H1 (cell line): ENCODE measurements at regions not wholly inside any gene's neighbourhood (a gene's known extent, or its start where the extent isn't known, plus 50 kb on each side); places are given as distances from the start of the nearest gene placed in this dataset.
A peak's percentile ranks its signal among the peaks of the same experiment; 100 is the strongest.

Experiments
- CTCF ChIA-PET: fragments of 300-600 bp; sonication (Branson Sonifier 250); formaldehyde crosslinking; loops from one replicate; lab custom pipeline; 2021; ENCODE audit not compliant: partially characterized antibody; lab: Charles Lee
- POLR2A ChIA-PET: fragments of 300-600 bp; sonication (Branson Sonifier 250); formaldehyde crosslinking; loops from one replicate; lab custom pipeline; 2021; ENCODE audit warnings: inconsistent platforms; ENCODE audit not compliant: partially characterized antibody; lab: Charles Lee
- DNase-seq, 2 experiments: peaks; one replicate each; pipeline versions ENCODE4 v3.0.0 to v3.0.0-alpha.2; 2010 to 2022; ENCODE audit warnings: low spot score in 2 of 2, low read depth in 1 of 2, mixed read lengths in 1 of 2
- FAIRE-seq: peaks from 2 replicates; lab custom pipeline; 2011; peaks lifted over from hg19 to GRCh38; lab: Jason Lieb, UNC
- H2AFZ ChIP-seq: 2 replicates; pipeline ENCODE4 v1.8.1; 2012; ENCODE audit warnings: low read length, inconsistent platforms
- H2AK5ac ChIP-seq: 2 replicates; pipeline ENCODE4 v1.6.1; 2013; ENCODE audit warnings: low read depth, low read length
- H2BK120ac ChIP-seq: replicated peaks from 2 replicates; pipeline ENCODE3; 2013; ENCODE audit warnings: low read depth, low read length, inconsistent platforms
- H2BK12ac ChIP-seq: 2 replicates; pipeline ENCODE4 v1.6.1; 2013; ENCODE audit warnings: low read depth, low read length
- H2BK15ac ChIP-seq: 2 replicates; pipeline ENCODE4 v1.6.1; 2013; ENCODE audit warnings: low read length
- H2BK20ac ChIP-seq: 2 replicates; pipeline ENCODE4 v1.6.1; 2013; ENCODE audit warnings: low read length
- H2BK5ac ChIP-seq: 2 replicates; pipeline ENCODE4 v1.6.1; 2013; ENCODE audit warnings: low read depth, low read length
- H3K14ac ChIP-seq: 2 replicates; pipeline ENCODE4 v1.6.1; 2013; ENCODE audit warnings: inconsistent platforms; ENCODE audit not compliant: insufficient read length
- H3K18ac ChIP-seq: 2 replicates; pipeline ENCODE4 v1.6.1; 2013; ENCODE audit warnings: low read length; ENCODE audit errors: extremely low read depth
- H3K23ac ChIP-seq: 2 replicates; pipeline ENCODE4 v1.6.1; 2013; ENCODE audit warnings: inconsistent platforms; ENCODE audit not compliant: insufficient read length
- H3K23me2 ChIP-seq: 2 replicates; pipeline ENCODE4 v1.6.1; 2013; ENCODE audit warnings: low read depth, low read length
- H3K27ac ChIP-seq: 2 replicates; pipeline ENCODE4 v1.6.1; 2011; ENCODE audit warnings: low read depth, low read length, inconsistent platforms
- H3K27me3 ChIP-seq, 4 experiments: replicated peaks in 1 of 4; 1 replicate in 1 of 4; 2 replicates in 3 of 4; pipeline versions ENCODE4 v1.6.1 to v1.8.1; 2011 to 2013; ENCODE audit warnings: low read length in 3 of 4, mild to moderate bottlenecking in 3 of 4, inconsistent platforms in 2 of 4, mixed read lengths in 2 of 4, moderate library complexity in 1 of 4; ENCODE audit not compliant: control insufficient read depth in 3 of 4, insufficient read depth in 3 of 4; ENCODE audit errors: extremely low read depth in 1 of 4
- H3K36me3 ChIP-seq, 4 experiments: 2 replicates each; pipeline versions ENCODE4 v1.6.1 to v1.8.1; 2011 to 2013; ENCODE audit warnings: mild to moderate bottlenecking in 4 of 4, low read length in 3 of 4, moderate library complexity in 2 of 4, control low read depth in 1 of 4, inconsistent platforms in 1 of 4; ENCODE audit not compliant: insufficient read depth in 4 of 4, control insufficient read depth in 2 of 4
- H3K4ac ChIP-seq: replicated peaks from 2 replicates; pipeline ENCODE3; 2013; ENCODE audit warnings: low read length, low read depth, mixed read lengths, inconsistent platforms; ENCODE audit not compliant: insufficient read length
- H3K4me1 ChIP-seq, 4 experiments: replicated peaks in 1 of 4; 1 replicate in 1 of 4; 2 replicates in 3 of 4; pipeline versions ENCODE4 v1.6.1 to v1.8.1; 2011 to 2013; ENCODE audit warnings: low read length in 3 of 4, inconsistent platforms in 2 of 4, mixed read lengths in 1 of 4; ENCODE audit not compliant: insufficient read depth in 4 of 4, control insufficient read depth in 3 of 4
- H3K4me2 ChIP-seq, 2 experiments: 2 replicates each; pipeline versions ENCODE4 v1.6.1 to v1.8.1; 2011 to 2013; ENCODE audit warnings: low read depth in 2 of 2, low read length in 2 of 2, control low read depth in 1 of 2, inconsistent platforms in 1 of 2, mild to moderate bottlenecking in 1 of 2; ENCODE audit not compliant: insufficient read depth in 1 of 2
- H3K4me3 ChIP-seq, 4 experiments: fragments of 200-600, 300-600 bp in 1 of 4; sonication (generic), shearing (Covaris generic), sonication (Bioruptor Twin) in 1 of 4; 2 replicates each; pipeline versions ENCODE4 v1.5.1 to v1.8.1; 2011 to 2016; ENCODE audit warnings: low read length in 4 of 4, low read depth in 3 of 4, control low read depth in 2 of 4, inconsistent platforms in 2 of 4, mild to moderate bottlenecking in 2 of 4, mixed read lengths in 1 of 4, moderate library complexity in 1 of 4; ENCODE audit not compliant: insufficient read depth in 2 of 4; ENCODE audit errors: extremely low read depth in 1 of 4
- H3K56ac ChIP-seq: replicated peaks from 2 replicates; pipeline ENCODE3; 2013; ENCODE audit warnings: low read depth, mild to moderate bottlenecking, mixed read lengths, low read length, inconsistent platforms; ENCODE audit not compliant: insufficient read length
- H3K79me1 ChIP-seq: 2 replicates; pipeline ENCODE4 v1.6.1; 2013; ENCODE audit warnings: low read depth, low read length, control low read depth
- H3K79me2 ChIP-seq, 2 experiments: 2 replicates each; pipeline versions ENCODE4 v1.6.1 to v1.8.1; 2012 to 2013; ENCODE audit warnings: low read length in 2 of 2, mild to moderate bottlenecking in 2 of 2, inconsistent platforms in 1 of 2; ENCODE audit not compliant: insufficient read depth in 2 of 2, control insufficient read depth in 1 of 2
- H3K9ac ChIP-seq, 4 experiments: replicated peaks in 1 of 4; 1 replicate in 1 of 4; 2 replicates in 3 of 4; pipeline versions ENCODE4 v1.6.1 to v1.8.1; 2011 to 2013; ENCODE audit warnings: low read depth in 3 of 4, low read length in 3 of 4, control low read depth in 2 of 4, mild to moderate bottlenecking in 2 of 4, moderate library complexity in 2 of 4, inconsistent platforms in 1 of 4; ENCODE audit errors: extremely low read depth in 1 of 4
- H3K9me3 ChIP-seq, 2 experiments: 2 replicates each; pipeline versions ENCODE4 v1.6.1 to v1.8.1; 2012 to 2013; ENCODE audit warnings: mild to moderate bottlenecking in 2 of 2, moderate library complexity in 2 of 2, control low read depth in 1 of 2, inconsistent platforms in 1 of 2, low read depth in 1 of 2, low read length in 1 of 2, mixed read lengths in 1 of 2; ENCODE audit not compliant: insufficient read depth in 2 of 2
- H4K20me1 ChIP-seq, 2 experiments: replicated peaks in 1 of 2; 2 replicates each; pipeline versions ENCODE3 to v1.8.1; 2011 to 2013; ENCODE audit warnings: inconsistent platforms in 2 of 2, low read length in 2 of 2, mild to moderate bottlenecking in 1 of 2; ENCODE audit not compliant: insufficient read depth in 2 of 2, control insufficient read depth in 1 of 2
- H4K5ac ChIP-seq: 2 replicates; pipeline ENCODE4 v1.6.1; 2013; ENCODE audit warnings: low read length, low read depth, mixed read lengths, inconsistent platforms; ENCODE audit not compliant: insufficient read length
- H4K8ac ChIP-seq: 2 replicates; pipeline ENCODE4 v1.8.0; 2013; ENCODE audit warnings: mild to moderate bottlenecking, moderate library complexity, low read length, inconsistent platforms; ENCODE audit not compliant: insufficient read depth; ENCODE audit errors: extremely low read depth
- H4K91ac ChIP-seq: replicated peaks from 2 replicates; pipeline ENCODE3; 2013; ENCODE audit warnings: low read length, mixed read lengths, inconsistent platforms; ENCODE audit not compliant: insufficient read length
- ASH2L ChIP-seq: fragments of 200-600, 300-600 bp; sonication (generic); IDR thresholded peaks from one replicate; pipeline ENCODE4 v1.7.1; 2017; ENCODE audit warnings: low read length
- ATF3 ChIP-seq: IDR thresholded peaks from 2 replicates; pipeline ENCODE4 v1.6.1; 2011; ENCODE audit warnings: low read depth, mild to moderate bottlenecking, low read length; ENCODE audit not compliant: insufficient read depth
- BACH1 ChIP-seq: IDR thresholded peaks from 2 replicates; pipeline ENCODE4 v1.6.1; 2012; ENCODE audit warnings: low read length, improper control_type of control experiment
- EGR1 ChIP-seq: IDR thresholded peaks from 2 replicates; pipeline ENCODE4 v1.6.1; 2011; ENCODE audit warnings: low read depth, low read length, borderline replicate concordance
- EP300 ChIP-seq, 2 experiments: IDR thresholded peaks; 1 replicate in 1 of 2; 2 replicates in 1 of 2; pipeline ENCODE4 v1.6.1; 2011 to 2012; ENCODE audit warnings: low read depth in 2 of 2, low read length in 2 of 2, mild to moderate bottlenecking in 2 of 2, borderline replicate concordance in 1 of 2, inconsistent platforms in 1 of 2, moderate library complexity in 1 of 2
- GABPA ChIP-seq: IDR thresholded peaks from 2 replicates; pipeline ENCODE4 v1.6.1; 2011; ENCODE audit warnings: mild to moderate bottlenecking, low read length, moderate library complexity, borderline replicate concordance; ENCODE audit not compliant: insufficient read depth
- HDAC2 ChIP-seq, 2 experiments: fragments of 300-600 bp in 1 of 2; sonication (generic) in 1 of 2; IDR thresholded peaks; 2 replicates each; pipeline ENCODE4 v1.6.1; 2011 to 2012; ENCODE audit warnings: low read depth in 2 of 2, low read length in 2 of 2, mild to moderate bottlenecking in 2 of 2, moderate library complexity in 2 of 2, borderline replicate concordance in 1 of 2, inconsistent platforms in 1 of 2
- RBBP5 ChIP-seq: IDR thresholded peaks from 2 replicates; pipeline ENCODE4 v1.7.1; 2012; ENCODE audit warnings: low read depth, mild to moderate bottlenecking, inconsistent platforms, low read length, moderate library complexity, borderline replicate concordance
- SAP30 ChIP-seq: fragments of 300-600 bp; sonication (generic); IDR thresholded peaks from 2 replicates; pipeline ENCODE4 v1.7.1; 2012; ENCODE audit warnings: low read length, moderate library complexity, mild to moderate bottlenecking, inconsistent platforms; ENCODE audit not compliant: insufficient read depth, insufficient replicate concordance
- ZNF274 ChIP-seq: IDR thresholded peaks from 2 replicates; pipeline ENCODE4 v1.7.0; 2012; ENCODE audit warnings: low read length, borderline replicate concordance; ENCODE audit errors: extremely low read depth
- WGBS, 2 experiments: shearing (Covaris generic) in 1 of 2; methylation state at CpG; one replicate each; pipeline versions ENCODE4 v1.1.6 to v1.1.7; 2013 to 2015; ENCODE audit warnings: low lambda C conversion rate in 2 of 2, mixed read lengths in 2 of 2, inconsistent platforms in 1 of 2, low coverage in 1 of 2, missing lambda C conversion rate in 1 of 2; ENCODE audit not compliant: insufficient replicate concordance in 2 of 2, insufficient coverage in 1 of 2, insufficient read length in 1 of 2; ENCODE audit errors: extremely low coverage in 1 of 2, missing lambda C conversion rate in 1 of 2; 5-methylcytosine and 5-hydroxymethylcytosine counted together

GRCh38 chr18:78704971-78705461 is 274.6 kb upstream of the SALL3 start:
- DNase-seq (no peak), FAIRE-seq (no peak)
- no peak overlapping the region for H3K14ac ChIP-seq
- H3K9ac ChIP-seq = no peak overlapping the region
- ChIA-PET POLR2A (interaction anchor here (1.0 kb wide), 1 partner anchor 16 kb away, joined by 3 read pairs; no protein-coding TSS in a partner anchor), CTCF (no interaction called here)
- H2BK5ac ChIP-seq = no peak overlapping the region
- no peaks in the 10 kb centered on the region for H3K79me1 ChIP-seq
- no peak overlapping the region for H2AFZ ChIP-seq
- H4K5ac ChIP-seq = no peak overlapping the region
- no peak overlapping the region for H2BK12ac ChIP-seq
- H3K27ac ChIP-seq = no peak overlapping the region
- no peak overlapping the region for H2BK120ac ChIP-seq
- H2AK5ac ChIP-seq = no peak overlapping the region
- no peak overlapping the region for H3K4me2 ChIP-seq
- H4K20me1 ChIP-seq = peaks cover 0 to 6% of the 10 kb centered on the region in 2 experiments
- no peak overlapping the region for H3K4me3 ChIP-seq
- H3K9me3 ChIP-seq = peaks cover 0 to 4% of the 10 kb centered on the region in 2 experiments; a peak in 1 of 4 replicates
- H3K79me2 ChIP-seq = no peaks in the 10 kb centered on the region
- no peak overlapping the region for H3K23ac ChIP-seq
- H3K4ac ChIP-seq = no peak overlapping the region
- no peak overlapping the region for H2BK15ac ChIP-seq
- no peak overlapping the region for H4K8ac ChIP-seq
- H3K18ac ChIP-seq = no peak overlapping the region
- H3K36me3 ChIP-seq = no peaks in the 10 kb centered on the region
- H3K4me1 ChIP-seq = peaks cover 0 to 12% (median 5%) of the 10 kb centered on the region in 4 experiments; a peak in 6 of 7 replicates
- H2BK20ac ChIP-seq = no peak overlapping the region
- H3K27me3 ChIP-seq = no peaks in the 10 kb centered on the region; a peak in 1 of 7 replicates
- WGBS, 2 experiments = 79% methylated on average over 16 of the region's 16 CpGs; no CpG with 5 or more reads in 1 of the 2 experiments
- H3K56ac ChIP-seq = no peak overlapping the region
- H3K23me2 ChIP-seq = peaks cover 9% of the 10 kb centered on the region; the same call in 1 of the 2 replicates
- H4K91ac ChIP-seq = peak overlapping the region; percentile 3
- TF ChIP-seq RBBP5 = no peak
- no peak for TF ChIP-seq HDAC2 (IDR thresholded peaks at IDR 0.05; ENCODE audit: borderline replicate concordance in 1 of 2, low read depth in 2 of 2, low read length in 2 of 2)
- TF ChIP-seq BACH1 = no peak
- TF ChIP-seq EP300 (IDR thresholded peaks at IDR 0.05; ENCODE audit: borderline replicate concordance in 1 of 2, low read depth in 2 of 2, low read length in 2 of 2) = no peak
- TF ChIP-seq ZNF274 = no peak
- no peak for TF ChIP-seq ATF3
- no peak for TF ChIP-seq SAP30
- TF ChIP-seq ASH2L = no peak
- no peak for TF ChIP-seq GABPA
- no peak for TF ChIP-seq EGR1
